HG03354 (cell line): ENCODE measurements at regions not wholly inside any gene's neighbourhood (a gene's known extent, or its start where the extent isn't known, plus 50 kb on each side); places are given as distances from the start of the nearest gene placed in this dataset.

Experiments
- ATAC-seq: cut with Tn5 transposase; IDR thresholded peaks from one replicate; pipeline ENCODE4 v1.9.1; 2021; ENCODE audit warnings: mild to moderate bottlenecking; ENCODE audit not compliant: unreplicated experiment, poor library complexity, severe bottlenecking

DNA sequence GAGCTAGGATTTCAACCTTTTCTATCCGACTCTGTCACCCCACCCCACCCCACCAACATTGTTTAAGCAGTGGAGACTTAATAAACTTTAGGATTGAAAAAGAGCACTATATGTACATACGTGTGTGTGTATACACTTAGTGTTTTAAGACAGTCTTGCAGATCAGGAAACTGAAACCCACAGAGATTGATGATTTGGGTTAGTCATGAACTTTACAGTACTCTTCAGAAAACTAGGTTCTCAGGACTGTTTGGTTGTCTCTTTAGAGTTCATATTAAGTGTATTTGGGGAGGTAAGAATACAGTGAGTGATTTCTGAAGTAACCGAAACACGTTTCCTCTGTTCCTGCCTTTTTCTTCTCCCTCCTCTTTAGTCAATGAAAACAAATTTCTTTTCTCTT, 1043.1 kb downstream of the TLE1 start:
- no peak for ATAC-seq

DNA sequence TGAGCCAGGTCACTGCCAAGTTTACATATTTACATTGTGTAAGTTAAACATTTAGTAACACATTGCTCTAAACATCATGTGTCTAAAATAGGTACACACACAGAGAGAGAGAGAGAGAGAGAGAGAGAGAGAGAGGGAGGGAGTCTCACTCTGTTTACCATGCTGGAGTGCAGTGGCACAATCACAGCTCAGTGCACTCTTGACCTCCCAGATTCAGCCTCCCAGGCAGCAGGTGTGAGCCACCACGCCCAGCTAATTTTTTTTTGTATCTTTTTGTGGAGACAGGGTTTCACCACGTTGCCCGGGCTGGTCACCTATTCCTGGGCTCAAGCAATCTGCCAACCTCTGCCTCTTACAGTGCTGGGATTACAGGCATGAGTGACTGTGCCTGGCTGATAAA, 1045.3 kb downstream of the TLE1 start:
- no peak for ATAC-seq

DNA sequence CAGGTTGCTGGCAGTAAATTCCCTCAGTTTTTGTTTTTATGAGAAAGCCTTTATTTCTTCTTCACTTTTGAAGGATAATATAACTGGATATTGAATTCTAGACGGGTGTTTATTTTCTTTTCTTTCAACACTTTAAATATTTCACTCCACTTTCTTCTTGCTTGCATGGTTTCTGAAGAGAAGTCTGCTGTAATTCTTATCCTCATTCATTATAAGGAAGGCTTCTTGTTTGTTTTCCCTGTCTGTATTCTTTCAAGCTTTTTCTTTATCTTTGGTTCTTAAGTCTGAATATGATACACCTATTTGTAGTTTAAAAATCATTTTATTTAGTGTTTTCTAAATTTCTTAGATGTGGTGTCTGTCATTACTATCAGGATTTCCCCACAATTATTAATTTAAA, 1054.3 kb downstream of the TLE1 start:
- no peak for ATAC-seq

DNA sequence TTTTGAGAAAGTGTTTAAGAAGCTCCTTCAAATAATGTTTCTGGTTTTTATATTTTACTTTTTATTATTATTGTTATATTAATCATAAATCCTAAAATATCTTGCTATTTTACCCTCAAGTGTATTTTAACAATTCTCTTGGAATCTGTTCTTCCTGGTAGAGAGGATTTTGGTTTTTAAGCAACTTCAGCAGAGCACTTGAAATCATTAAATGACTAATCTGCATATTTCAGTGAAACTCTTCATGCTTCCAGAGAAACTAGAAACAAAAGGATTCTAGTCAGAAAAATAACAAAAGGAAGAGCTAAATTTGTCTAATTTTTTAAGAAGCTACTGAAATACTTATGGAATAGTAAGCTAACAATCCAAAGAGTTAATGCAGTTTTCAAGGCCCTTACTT, 1057.3 kb downstream of the TLE1 start:
- ATAC-seq: no peak

DNA sequence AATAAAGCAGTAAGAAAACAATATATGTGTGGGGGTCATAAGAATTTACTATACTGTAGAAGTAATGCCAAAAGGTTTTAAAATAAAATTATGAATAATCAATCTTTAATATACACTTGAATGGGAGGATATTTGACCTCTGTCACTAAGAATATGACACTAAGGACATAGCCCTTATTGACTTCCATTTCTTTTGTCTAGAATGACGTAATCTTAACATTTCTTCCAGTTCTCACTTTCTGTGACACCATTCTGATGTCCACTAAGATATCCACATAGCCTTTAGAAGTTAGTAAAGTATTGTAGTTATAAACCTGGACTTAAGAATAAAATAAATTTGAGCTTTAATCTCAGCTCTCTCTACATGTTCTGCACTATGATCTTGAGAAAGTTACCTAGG, 1050.7 kb downstream of the TLE4 start:
- ATAC-seq: no peak

DNA sequence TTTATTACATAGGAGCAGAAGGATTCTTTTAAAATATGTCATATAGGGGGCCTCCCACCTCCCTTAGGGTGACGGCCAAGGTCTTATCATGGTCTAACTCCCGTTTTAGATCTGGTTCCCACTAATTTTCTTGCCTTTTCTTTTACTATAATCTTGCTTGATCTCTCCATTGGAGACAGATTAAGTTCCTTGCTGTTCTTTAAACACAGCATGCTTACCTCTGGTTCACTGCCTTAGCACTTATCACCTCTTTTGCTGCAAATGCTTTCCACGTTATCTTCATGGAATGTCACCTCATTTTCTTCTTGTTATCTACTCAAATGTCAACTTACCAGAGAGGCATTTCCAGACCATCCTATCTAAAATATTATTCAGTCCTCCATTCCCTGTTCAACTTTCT, 1047.6 kb downstream of the TLE4 start:
- ATAC-seq: no peak

DNA sequence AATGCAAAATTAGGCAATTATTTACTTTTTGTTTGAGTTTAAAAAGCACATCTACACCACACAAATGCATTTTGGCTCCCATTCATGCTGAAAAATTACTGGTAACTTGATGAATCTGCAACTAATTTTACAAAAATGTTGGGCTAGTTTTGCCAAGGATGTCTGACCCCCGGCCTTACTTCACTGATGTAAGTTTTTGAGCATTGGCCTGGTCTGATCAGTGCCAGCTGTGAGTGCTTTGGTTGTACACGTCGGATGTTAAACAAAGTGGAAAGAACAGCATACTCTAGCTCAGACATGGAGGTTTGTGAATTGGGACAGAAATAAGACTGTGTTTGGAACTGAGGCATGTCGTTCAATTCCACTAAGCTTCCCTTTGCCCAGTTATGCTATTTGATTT, 1044.2 kb downstream of the TLE4 start:
- no peak for ATAC-seq

DNA sequence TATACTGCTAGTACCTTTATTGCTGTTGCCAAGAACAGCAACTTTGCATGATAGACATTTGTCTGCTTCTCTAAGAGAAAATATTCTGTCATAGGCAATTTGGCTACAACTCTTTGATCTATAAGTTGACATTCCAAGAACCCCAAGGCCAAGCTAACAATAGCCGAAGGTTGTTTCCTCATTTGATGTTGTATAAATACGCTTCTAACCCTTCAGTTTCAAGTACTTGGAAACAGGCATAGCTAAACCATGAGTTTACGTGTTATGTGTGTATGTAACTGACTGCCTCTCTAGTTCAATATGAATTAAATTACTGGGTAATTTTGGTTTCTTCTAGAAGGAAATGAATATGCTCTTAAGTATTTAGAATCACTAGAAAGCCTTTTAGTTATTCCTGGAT, 1034.0 kb downstream of the TLE4 start:
- ATAC-seq: no peak

DNA sequence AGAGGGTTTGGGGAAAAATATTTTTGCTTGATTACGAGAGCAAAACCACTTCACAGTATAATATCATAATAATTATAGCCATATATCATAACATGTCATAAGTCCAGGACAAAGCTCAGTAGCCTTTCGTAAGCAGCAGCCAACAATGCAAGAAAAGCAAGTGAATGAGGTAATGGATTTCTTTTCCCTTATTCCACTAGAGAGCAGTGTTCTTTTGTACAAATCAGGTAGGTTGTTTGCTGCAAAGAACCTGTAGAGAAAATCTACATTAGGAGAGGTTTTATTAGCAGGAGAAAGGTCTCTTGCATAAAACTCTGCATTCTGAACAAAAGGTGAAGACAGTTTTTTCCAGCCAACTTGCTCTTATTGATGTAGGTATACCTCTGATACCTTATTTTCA, 1033.4 kb downstream of the TLE4 start:
- ATAC-seq: no peak

DNA sequence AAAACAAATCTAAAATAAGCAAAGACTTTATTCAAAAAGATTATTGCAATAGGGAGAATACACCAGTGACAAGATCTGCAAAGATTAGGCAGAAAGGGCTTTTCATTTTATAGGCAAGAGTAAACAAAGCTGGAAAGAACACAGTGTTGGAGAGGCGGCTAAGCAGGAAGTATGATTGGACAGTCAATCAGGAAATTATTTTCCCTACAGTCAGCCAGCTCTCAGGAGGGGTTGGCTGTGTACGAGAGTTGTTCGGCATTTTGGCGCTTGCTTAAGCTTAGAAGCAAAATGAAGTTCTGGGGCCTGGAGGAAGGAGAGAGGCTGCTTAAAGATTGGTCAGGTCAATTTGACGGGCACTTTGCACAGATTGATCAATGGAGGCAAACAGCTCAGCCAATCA, 1030.5 kb downstream of the TLE4 start:
- no peak for ATAC-seq

DNA sequence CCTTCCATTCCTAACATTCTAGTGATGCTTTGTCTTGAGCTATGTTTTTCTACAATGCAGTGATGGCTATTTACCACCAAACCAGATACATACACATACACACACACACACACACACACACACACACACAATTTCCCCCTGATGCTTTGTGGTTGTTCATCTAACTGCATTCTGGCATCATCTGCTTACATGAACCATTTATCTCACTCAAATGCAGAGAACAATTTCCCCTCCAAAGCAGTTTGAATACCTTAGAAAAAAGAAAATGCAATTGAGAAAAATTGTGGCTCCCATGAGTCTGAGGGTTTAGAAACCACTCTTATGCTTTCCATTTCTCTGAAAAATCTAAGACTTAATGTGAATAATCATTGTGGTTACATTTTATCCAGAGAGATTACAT, 1024.8 kb downstream of the TLE4 start:
- no peak for ATAC-seq

DNA sequence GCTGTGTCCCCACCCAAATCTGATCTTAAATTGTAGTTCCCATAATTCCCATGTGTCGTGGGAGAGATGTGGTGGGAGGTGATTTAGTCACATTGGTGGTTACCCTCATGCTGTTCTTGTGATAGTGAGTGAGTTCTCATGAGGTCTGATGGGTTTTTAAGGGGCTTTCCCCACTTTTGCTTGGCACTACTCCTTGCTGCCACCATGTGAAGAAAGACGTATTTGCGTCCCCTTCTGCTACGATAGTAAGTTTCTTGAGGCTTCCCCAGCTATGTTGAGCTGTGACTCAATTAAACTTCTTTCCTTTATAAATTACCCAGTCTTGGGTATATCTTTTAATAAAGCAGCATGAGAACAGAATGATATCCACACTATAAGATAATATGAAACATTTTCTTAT, 1023.4 kb downstream of the TLE4 start:
- ATAC-seq: no peak

DNA sequence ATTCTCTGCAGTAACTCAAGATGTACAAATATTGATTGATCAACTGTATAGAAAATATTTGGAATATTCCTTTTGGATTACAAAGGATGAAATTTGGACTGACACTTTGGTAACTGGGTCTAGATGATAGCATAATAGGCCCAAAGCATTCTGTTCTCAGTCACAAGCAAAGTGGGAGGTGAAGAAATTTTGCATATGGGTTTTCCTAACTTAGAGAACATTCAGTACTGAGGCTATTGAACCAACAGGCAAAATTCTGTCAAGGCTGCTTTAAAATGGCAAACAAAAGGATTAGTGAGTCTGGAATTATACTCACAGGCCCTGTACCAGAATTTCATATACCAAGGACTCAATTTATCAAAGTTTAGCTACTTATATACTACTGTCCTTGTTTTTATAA, 1020.6 kb downstream of the TLE4 start:
- ATAC-seq: no peak

DNA sequence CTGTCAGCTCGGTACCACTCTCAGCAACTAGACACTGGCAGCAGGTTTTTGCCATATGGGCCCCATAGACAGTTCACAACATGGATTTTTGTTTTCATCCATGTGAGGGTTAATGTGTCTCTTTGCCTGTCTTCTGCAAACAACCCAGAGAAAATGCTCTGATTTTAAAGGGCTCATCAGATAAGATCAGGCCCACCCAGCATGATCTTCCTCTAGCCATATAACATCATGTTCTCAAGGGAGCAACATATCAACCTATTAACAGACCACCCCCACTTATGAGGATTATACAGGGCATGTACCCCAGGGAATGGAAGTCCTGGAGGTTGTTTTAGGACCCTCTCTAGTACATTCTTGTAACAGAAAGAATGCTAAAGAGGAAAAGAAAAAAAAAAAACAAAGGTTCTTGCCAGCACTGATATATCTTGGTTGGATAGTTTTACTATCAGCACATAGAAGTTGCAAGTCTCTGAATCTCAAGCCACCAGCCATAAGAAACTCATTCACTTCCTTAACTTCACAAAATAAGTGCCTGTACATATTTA, 1015.1 kb downstream of the TLE4 start:
- ATAC-seq: no peak

DNA sequence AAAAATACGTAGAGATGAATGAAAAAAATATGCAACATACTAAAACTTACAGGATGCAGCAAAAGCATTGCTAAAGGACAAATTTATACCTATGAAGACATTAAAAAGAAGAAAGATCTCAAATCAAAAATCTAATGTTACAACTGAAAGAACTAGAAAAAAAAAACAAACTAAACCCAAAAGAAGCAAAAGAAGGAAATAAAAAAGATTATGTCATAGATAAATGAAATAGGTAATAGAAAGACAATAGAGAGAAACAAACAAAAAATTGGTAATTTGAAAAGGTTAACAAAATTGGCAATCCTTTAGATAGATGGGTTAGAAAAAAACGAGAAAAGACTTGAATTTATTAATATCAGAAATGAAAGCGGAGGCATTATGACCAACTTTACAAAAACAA, 1000.2 kb downstream of the TLE4 start:
- no peak for ATAC-seq

DNA sequence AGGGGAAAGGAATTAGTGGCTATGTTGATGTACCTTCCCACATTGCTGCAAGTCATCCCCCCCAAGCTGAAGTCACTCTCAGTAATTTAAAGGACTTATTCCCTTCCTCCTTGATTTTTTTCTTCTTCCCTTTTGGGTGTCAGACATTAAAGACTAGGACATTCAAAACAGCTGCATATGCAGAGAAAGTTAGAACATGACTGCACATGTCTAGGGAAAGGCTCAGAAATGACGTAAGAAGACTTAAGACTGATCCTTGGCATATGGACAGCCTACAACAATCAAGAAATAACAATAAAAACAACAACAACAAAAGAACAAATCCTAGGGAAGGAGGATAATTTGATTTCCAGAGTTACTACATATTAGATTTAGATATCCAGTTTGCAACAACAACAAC, 997.5 kb downstream of the TLE4 start:
- no peak for ATAC-seq

DNA sequence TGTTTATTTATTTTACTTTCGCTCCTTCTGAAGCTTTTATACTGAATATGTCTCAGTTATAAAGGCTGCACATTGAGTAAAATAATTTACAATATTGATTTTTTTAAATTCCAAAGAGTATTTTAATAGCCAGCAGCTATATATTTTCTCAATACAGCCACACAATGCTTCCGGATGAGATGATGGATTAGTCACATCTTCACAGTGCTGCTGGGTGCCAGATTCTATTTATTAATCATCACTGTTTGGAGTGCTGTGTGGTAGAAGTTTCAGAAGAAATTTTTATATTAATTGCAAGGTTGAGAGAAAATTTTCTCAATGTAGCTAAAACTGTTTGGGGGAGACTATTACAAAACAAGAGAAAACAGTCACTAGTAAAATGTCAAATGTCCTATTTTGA, 989.8 kb downstream of the TLE4 start:
- no peak for ATAC-seq

DNA sequence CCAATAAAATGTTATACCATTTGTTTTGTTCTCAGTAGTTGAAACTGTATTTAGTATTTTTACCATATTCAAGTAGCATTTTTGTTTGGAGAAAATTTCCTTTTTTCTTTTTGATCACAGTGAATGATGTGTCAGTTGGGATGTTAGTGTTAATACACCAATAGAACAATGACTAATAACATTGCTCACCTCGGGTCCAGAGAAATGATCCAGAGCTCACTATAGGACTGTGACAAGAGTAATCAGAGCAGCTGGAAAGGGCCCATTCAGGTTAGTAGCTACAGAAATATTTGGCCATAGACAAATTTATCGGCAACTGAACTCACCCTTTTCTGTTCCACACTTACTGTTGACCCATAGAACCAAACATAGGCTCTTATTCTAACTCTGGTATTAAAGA, 989.2 kb downstream of the TLE4 start:
- ATAC-seq: no peak

DNA sequence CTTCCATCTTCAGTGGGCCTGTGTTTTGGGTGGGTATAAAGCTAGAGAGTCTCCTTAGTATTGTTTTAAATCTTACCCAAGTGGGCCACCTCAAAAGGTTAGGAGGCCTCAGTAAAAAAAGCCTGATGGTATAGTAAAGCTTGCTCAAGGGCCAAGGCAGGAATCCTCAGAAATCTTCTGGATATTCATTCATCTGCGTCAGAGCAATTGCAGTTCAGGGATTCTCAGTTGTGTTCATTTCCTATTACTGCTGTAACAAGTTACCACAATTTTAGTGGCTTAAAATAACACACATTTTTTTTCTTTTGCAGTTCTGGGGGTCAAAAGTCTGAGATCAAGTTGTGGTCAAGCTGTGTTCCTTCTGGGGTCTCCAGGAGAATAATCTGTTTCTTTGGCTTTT, 985.5 kb downstream of the TLE4 start:
- no peak for ATAC-seq

DNA sequence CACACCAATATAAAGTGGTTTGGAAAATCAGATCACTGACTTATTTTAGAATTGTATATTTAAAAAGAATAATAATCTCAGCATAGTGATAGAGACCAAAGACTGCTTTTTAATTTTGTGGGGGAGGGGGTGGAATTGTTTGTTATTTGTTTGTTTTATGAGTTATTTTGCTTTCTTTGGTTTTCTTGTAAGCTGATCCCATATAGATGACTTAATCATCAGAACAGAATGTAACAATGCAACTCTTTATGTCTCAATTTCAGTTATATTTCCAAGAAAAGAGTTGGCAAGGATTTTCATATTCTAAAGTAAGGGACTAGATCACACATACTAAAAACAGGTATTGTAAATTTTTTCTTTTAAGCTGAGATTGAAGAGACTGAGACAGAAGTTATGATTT, 984.9 kb downstream of the TLE4 start:
- no peak for ATAC-seq

DNA sequence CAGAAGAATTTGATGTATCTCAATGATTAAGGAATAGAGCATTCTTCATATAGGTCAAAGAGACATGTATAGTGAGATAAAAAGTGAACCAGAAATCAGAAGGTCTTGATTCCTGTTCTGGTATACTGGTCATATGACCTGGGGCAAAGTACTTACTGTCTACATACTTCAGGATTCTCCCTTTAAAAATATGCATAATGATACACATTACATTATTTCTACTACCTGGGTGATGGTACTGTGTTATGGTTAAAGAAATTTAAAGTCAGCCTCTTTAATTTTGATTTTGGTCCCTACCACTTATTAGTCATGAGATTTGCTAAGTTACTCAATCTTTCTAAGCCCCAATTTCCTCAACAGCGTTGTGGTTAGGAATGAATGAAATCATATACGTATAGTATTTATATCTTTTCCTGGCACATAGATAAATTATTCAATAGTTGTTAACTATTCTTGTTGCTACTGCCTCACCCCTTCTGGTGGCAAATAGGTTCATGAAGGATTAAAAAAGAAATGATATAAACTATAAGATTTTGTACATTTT, 984.1 kb downstream of the TLE4 start:
- ATAC-seq: no peak

DNA sequence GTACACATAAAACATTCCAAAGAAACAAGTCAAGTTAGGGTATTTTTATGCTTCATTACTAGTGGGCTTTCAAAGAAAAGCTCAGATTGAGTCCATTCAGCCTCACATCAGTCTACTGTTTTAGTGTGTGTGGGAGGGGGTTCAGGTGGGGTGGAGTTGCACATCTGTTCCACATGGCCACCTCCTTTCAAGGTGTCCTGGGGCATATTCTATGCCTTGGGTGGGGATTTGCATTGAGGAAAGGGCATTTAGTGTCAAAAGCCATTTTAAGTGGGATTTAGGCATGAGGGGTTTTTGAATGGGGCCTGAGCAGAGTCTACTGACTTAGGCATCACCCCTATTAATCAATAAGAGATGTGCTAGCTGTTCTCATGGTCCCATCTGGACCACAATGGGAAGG, 983.1 kb downstream of the TLE4 start:
- ATAC-seq: no peak
